H1 (cell line): ENCODE measurements at regions not wholly inside any gene's neighbourhood (a gene's known extent, or its start where the extent isn't known, plus 50 kb on each side); places are given as distances from the start of the nearest gene placed in this dataset.

Experiments used
- CTCF ChIA-PET: fragments of 300-600 bp; sonication (Branson Sonifier 250); formaldehyde crosslinking; loops from one replicate; lab custom pipeline; 2021; ENCODE audit not compliant: partially characterized antibody; lab: Charles Lee
- POLR2A ChIA-PET: fragments of 300-600 bp; sonication (Branson Sonifier 250); formaldehyde crosslinking; loops from one replicate; lab custom pipeline; 2021; ENCODE audit warnings: inconsistent platforms; ENCODE audit not compliant: partially characterized antibody; lab: Charles Lee
- DNase-seq, 2 experiments: peaks; one replicate each; pipeline versions ENCODE4 v3.0.0 to v3.0.0-alpha.2; 2010 to 2022; ENCODE audit warnings: low spot score in 2 of 2, low read depth in 1 of 2, mixed read lengths in 1 of 2
- FAIRE-seq: peaks from 2 replicates; lab custom pipeline; 2011; peaks lifted over from hg19 to GRCh38; lab: Jason Lieb, UNC
- H2AFZ ChIP-seq: 2 replicates; pipeline ENCODE4 v1.8.1; 2012; ENCODE audit warnings: low read length, inconsistent platforms
- H2AK5ac ChIP-seq: 2 replicates; pipeline ENCODE4 v1.6.1; 2013; ENCODE audit warnings: low read depth, low read length
- H2BK120ac ChIP-seq: replicated peaks from 2 replicates; pipeline ENCODE3; 2013; ENCODE audit warnings: low read depth, low read length, inconsistent platforms
- H2BK12ac ChIP-seq: 2 replicates; pipeline ENCODE4 v1.6.1; 2013; ENCODE audit warnings: low read depth, low read length
- H2BK15ac ChIP-seq: 2 replicates; pipeline ENCODE4 v1.6.1; 2013; ENCODE audit warnings: low read length
- H2BK20ac ChIP-seq: 2 replicates; pipeline ENCODE4 v1.6.1; 2013; ENCODE audit warnings: low read length
- H2BK5ac ChIP-seq: 2 replicates; pipeline ENCODE4 v1.6.1; 2013; ENCODE audit warnings: low read depth, low read length
- H3K14ac ChIP-seq: 2 replicates; pipeline ENCODE4 v1.6.1; 2013; ENCODE audit warnings: inconsistent platforms; ENCODE audit not compliant: insufficient read length
- H3K18ac ChIP-seq: 2 replicates; pipeline ENCODE4 v1.6.1; 2013; ENCODE audit warnings: low read length; ENCODE audit errors: extremely low read depth
- H3K23ac ChIP-seq: 2 replicates; pipeline ENCODE4 v1.6.1; 2013; ENCODE audit warnings: inconsistent platforms; ENCODE audit not compliant: insufficient read length
- H3K23me2 ChIP-seq: 2 replicates; pipeline ENCODE4 v1.6.1; 2013; ENCODE audit warnings: low read depth, low read length
- H3K27ac ChIP-seq: 2 replicates; pipeline ENCODE4 v1.6.1; 2011; ENCODE audit warnings: low read depth, low read length, inconsistent platforms
- H3K27me3 ChIP-seq, 4 experiments: replicated peaks in 1 of 4; 1 replicate in 1 of 4; 2 replicates in 3 of 4; pipeline versions ENCODE4 v1.6.1 to v1.8.1; 2011 to 2013; ENCODE audit warnings: low read length in 3 of 4, mild to moderate bottlenecking in 3 of 4, inconsistent platforms in 2 of 4, mixed read lengths in 2 of 4, moderate library complexity in 1 of 4; ENCODE audit not compliant: control insufficient read depth in 3 of 4, insufficient read depth in 3 of 4; ENCODE audit errors: extremely low read depth in 1 of 4
- H3K36me3 ChIP-seq, 4 experiments: 2 replicates each; pipeline versions ENCODE4 v1.6.1 to v1.8.1; 2011 to 2013; ENCODE audit warnings: mild to moderate bottlenecking in 4 of 4, low read length in 3 of 4, moderate library complexity in 2 of 4, control low read depth in 1 of 4, inconsistent platforms in 1 of 4; ENCODE audit not compliant: insufficient read depth in 4 of 4, control insufficient read depth in 2 of 4
- H3K4ac ChIP-seq: replicated peaks from 2 replicates; pipeline ENCODE3; 2013; ENCODE audit warnings: low read length, low read depth, mixed read lengths, inconsistent platforms; ENCODE audit not compliant: insufficient read length
- H3K4me1 ChIP-seq, 4 experiments: replicated peaks in 1 of 4; 1 replicate in 1 of 4; 2 replicates in 3 of 4; pipeline versions ENCODE4 v1.6.1 to v1.8.1; 2011 to 2013; ENCODE audit warnings: low read length in 3 of 4, inconsistent platforms in 2 of 4, mixed read lengths in 1 of 4; ENCODE audit not compliant: insufficient read depth in 4 of 4, control insufficient read depth in 3 of 4
- H3K4me2 ChIP-seq, 2 experiments: 2 replicates each; pipeline versions ENCODE4 v1.6.1 to v1.8.1; 2011 to 2013; ENCODE audit warnings: low read depth in 2 of 2, low read length in 2 of 2, control low read depth in 1 of 2, inconsistent platforms in 1 of 2, mild to moderate bottlenecking in 1 of 2; ENCODE audit not compliant: insufficient read depth in 1 of 2
- H3K4me3 ChIP-seq, 4 experiments: fragments of 200-600, 300-600 bp in 1 of 4; sonication (generic), shearing (Covaris generic), sonication (Bioruptor Twin) in 1 of 4; 2 replicates each; pipeline versions ENCODE4 v1.5.1 to v1.8.1; 2011 to 2016; ENCODE audit warnings: low read length in 4 of 4, low read depth in 3 of 4, control low read depth in 2 of 4, inconsistent platforms in 2 of 4, mild to moderate bottlenecking in 2 of 4, mixed read lengths in 1 of 4, moderate library complexity in 1 of 4; ENCODE audit not compliant: insufficient read depth in 2 of 4; ENCODE audit errors: extremely low read depth in 1 of 4
- H3K56ac ChIP-seq: replicated peaks from 2 replicates; pipeline ENCODE3; 2013; ENCODE audit warnings: low read depth, mild to moderate bottlenecking, mixed read lengths, low read length, inconsistent platforms; ENCODE audit not compliant: insufficient read length
- H3K79me1 ChIP-seq: 2 replicates; pipeline ENCODE4 v1.6.1; 2013; ENCODE audit warnings: low read depth, low read length, control low read depth
- H3K79me2 ChIP-seq, 2 experiments: 2 replicates each; pipeline versions ENCODE4 v1.6.1 to v1.8.1; 2012 to 2013; ENCODE audit warnings: low read length in 2 of 2, mild to moderate bottlenecking in 2 of 2, inconsistent platforms in 1 of 2; ENCODE audit not compliant: insufficient read depth in 2 of 2, control insufficient read depth in 1 of 2
- H3K9ac ChIP-seq, 4 experiments: replicated peaks in 1 of 4; 1 replicate in 1 of 4; 2 replicates in 3 of 4; pipeline versions ENCODE4 v1.6.1 to v1.8.1; 2011 to 2013; ENCODE audit warnings: low read depth in 3 of 4, low read length in 3 of 4, control low read depth in 2 of 4, mild to moderate bottlenecking in 2 of 4, moderate library complexity in 2 of 4, inconsistent platforms in 1 of 4; ENCODE audit errors: extremely low read depth in 1 of 4
- H3K9me3 ChIP-seq, 2 experiments: 2 replicates each; pipeline versions ENCODE4 v1.6.1 to v1.8.1; 2012 to 2013; ENCODE audit warnings: mild to moderate bottlenecking in 2 of 2, moderate library complexity in 2 of 2, control low read depth in 1 of 2, inconsistent platforms in 1 of 2, low read depth in 1 of 2, low read length in 1 of 2, mixed read lengths in 1 of 2; ENCODE audit not compliant: insufficient read depth in 2 of 2
- H4K20me1 ChIP-seq, 2 experiments: replicated peaks in 1 of 2; 2 replicates each; pipeline versions ENCODE3 to v1.8.1; 2011 to 2013; ENCODE audit warnings: inconsistent platforms in 2 of 2, low read length in 2 of 2, mild to moderate bottlenecking in 1 of 2; ENCODE audit not compliant: insufficient read depth in 2 of 2, control insufficient read depth in 1 of 2
- H4K5ac ChIP-seq: 2 replicates; pipeline ENCODE4 v1.6.1; 2013; ENCODE audit warnings: low read length, low read depth, mixed read lengths, inconsistent platforms; ENCODE audit not compliant: insufficient read length
- H4K8ac ChIP-seq: 2 replicates; pipeline ENCODE4 v1.8.0; 2013; ENCODE audit warnings: mild to moderate bottlenecking, moderate library complexity, low read length, inconsistent platforms; ENCODE audit not compliant: insufficient read depth; ENCODE audit errors: extremely low read depth
- H4K91ac ChIP-seq: replicated peaks from 2 replicates; pipeline ENCODE3; 2013; ENCODE audit warnings: low read length, mixed read lengths, inconsistent platforms; ENCODE audit not compliant: insufficient read length
- ATF2 ChIP-seq: IDR thresholded peaks from 2 replicates; pipeline ENCODE4 v1.6.1; 2012; ENCODE audit warnings: low read length, inconsistent platforms
- KDM5A ChIP-seq: fragments of 200-600 bp; IDR thresholded peaks from 2 replicates; pipeline ENCODE4 v1.7.1; 2012; ENCODE audit warnings: mild to moderate bottlenecking, low read length, inconsistent platforms, mixed read lengths
- MAFK ChIP-seq: IDR thresholded peaks from 2 replicates; pipeline ENCODE4 v1.6.1; 2012; ENCODE audit warnings: low read depth, mild to moderate bottlenecking, improper control_type of control experiment, low read length
- POU5F1 ChIP-seq: IDR thresholded peaks from 2 replicates; pipeline ENCODE4 v1.6.1; 2011; ENCODE audit warnings: low read depth, mild to moderate bottlenecking, low read length, moderate library complexity
- RFX5 ChIP-seq: IDR thresholded peaks from 2 replicates; pipeline ENCODE4 v1.6.1; 2011; ENCODE audit warnings: low read depth, low read length, improper control_type of control experiment, borderline replicate concordance
- SIN3A ChIP-seq, 2 experiments: IDR thresholded peaks in 1 of 2; conservative IDR thresholded peaks in 1 of 2; 2 replicates each; pipeline ENCODE4 v1.6.1; 2011 to 2012; ENCODE audit warnings: low read length in 2 of 2, improper control_type of control experiment in 1 of 2, low read depth in 1 of 2, mild to moderate bottlenecking in 1 of 2
- SP2 ChIP-seq: IDR thresholded peaks from 2 replicates; pipeline ENCODE4 v1.6.1; 2012; ENCODE audit warnings: mild to moderate bottlenecking, low read length, inconsistent platforms
- SP4 ChIP-seq: IDR thresholded peaks from 2 replicates; pipeline ENCODE4 v1.6.1; 2012; ENCODE audit warnings: low read length, inconsistent platforms
- ZNF274 ChIP-seq: IDR thresholded peaks from 2 replicates; pipeline ENCODE4 v1.7.0; 2012; ENCODE audit warnings: low read length, borderline replicate concordance; ENCODE audit errors: extremely low read depth

DNA sequence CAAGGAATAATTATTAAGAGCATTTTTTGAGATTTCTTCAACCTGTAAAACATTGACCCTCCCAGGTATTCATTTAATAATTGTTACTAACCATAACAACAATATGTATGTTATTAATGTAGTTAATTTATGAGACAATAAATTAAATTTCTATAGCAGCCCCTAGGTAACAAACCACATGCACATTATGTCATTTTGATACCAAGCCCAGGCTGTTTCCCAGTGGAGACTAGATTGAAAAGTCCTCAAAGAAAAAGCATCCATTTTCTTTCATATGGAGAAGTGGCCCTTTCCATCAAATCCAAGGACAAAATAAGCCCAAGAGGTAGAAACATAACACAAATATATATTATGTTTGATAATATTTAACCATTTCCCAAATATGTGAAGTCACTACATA lies 104.3 kb upstream of the GK2 start:
- Histone ChIP-seq H2AFZ (no peak overlapping the region), H2AK5ac (no peak overlapping the region), H3K9me3 (no peaks in the 10 kb centered on the region), H4K20me1 (no peaks in the 10 kb centered on the region), H3K79me2 (no peaks in the 10 kb centered on the region), H3K18ac (no peak overlapping the region), H3K9ac (no peak overlapping the region), H4K8ac (no peak overlapping the region), H3K79me1 (no peaks in the 10 kb centered on the region), H3K4ac (no peak overlapping the region), H3K4me1 (no peaks in the 10 kb centered on the region), H4K91ac (no peak overlapping the region), H3K36me3 (no peaks in the 10 kb centered on the region), H4K5ac (no peak overlapping the region), H3K23me2 (no peaks in the 10 kb centered on the region), H3K56ac (no peak overlapping the region), H2BK12ac (no peak overlapping the region), H3K4me2 (no peak overlapping the region), H2BK120ac (no peak overlapping the region), H3K14ac (no peak overlapping the region), H2BK5ac (no peak overlapping the region), H3K23ac (no peak overlapping the region)
- DNase-seq, result no peak
- CTCF ChIA-PET, result no interaction called here
- POLR2A ChIA-PET, result no interaction called here
- TF ChIP-seq ATF2 (no peak), MAFK (no peak), SIN3A (conservative IDR thresholded peaks at IDR 0.05 in 1 of 2, IDR thresholded peaks at IDR 0.05 in 1 of 2; ENCODE audit: low read depth in 1 of 2, low read length in 2 of 2) (no peak), RFX5 (no peak), KDM5A (no peak), SP2 (no peak), ZNF274 (no peak), POU5F1 (no peak), SP4 (no peak)
- TF ChIP-seq, all 59 proteins: peak for 0
- H3K27ac ChIP-seq, result no peak overlapping the region
- no peak overlapping the region for H2BK15ac ChIP-seq
- no peak overlapping the region for H3K4me3 ChIP-seq
- FAIRE-seq, result no peak
- no peaks in the 10 kb centered on the region for H3K27me3 ChIP-seq
- H2BK20ac ChIP-seq, result no peak overlapping the region
